D341Med (cell line): ENCODE measurements at regions not wholly inside any gene's neighbourhood (a gene's known extent, or its start where the extent isn't known, plus 50 kb on each side); places are given as distances from the start of the nearest gene placed in this dataset.
"Not testable (repeated sequence)": the region's sequence is repeated elsewhere in the genome, so short reads cannot be mapped to it uniquely, and the experiment has no call there.

Experiments
- DNase-seq: peaks from one replicate; pipeline ENCODE4 v3.0.0; 2012; ENCODE audit warnings: low spot score

GRCh38 chr6:66145867-66146266 is 438.8 kb upstream of the EYS start:
- no peak for DNase-seq

GRCh38 chr6:66134021-66134420 is 427.0 kb upstream of the EYS start:
- DNase-seq: no peak

GRCh38 chr6:66128656-66129055 is 421.6 kb upstream of the EYS start:
- DNase-seq: no peak

GRCh38 chr6:66128243-66128642 is 421.2 kb upstream of the EYS start:
- DNase-seq: no peak

- DNase-seq: no peak
Measured at GRCh38 chr6:66127061-66127460, 420.0 kb upstream of the EYS start.

GRCh38 chr6:66126358-66126757 is 419.3 kb upstream of the EYS start:
- DNase-seq: no peak

- no peak for DNase-seq
Measured at GRCh38 chr6:66103954-66104353, 396.9 kb upstream of the EYS start.

GRCh38 chr6:66103354-66103753 is 396.3 kb upstream of the EYS start:
- no peak for DNase-seq

GRCh38 chr6:66096679-66097078 is 389.7 kb upstream of the EYS start:
- DNase-seq: no peak

- DNase-seq: no peak
Measured at GRCh38 chr6:66094615-66095014, 387.6 kb upstream of the EYS start.

- not testable (repeated sequence) for DNase-seq
Measured at GRCh38 chr6:66092306-66092705, 385.3 kb upstream of the EYS start.

- no peak for DNase-seq
Measured at GRCh38 chr6:66086532-66086931, 379.5 kb upstream of the EYS start.

GRCh38 chr6:66082914-66083313 is 375.9 kb upstream of the EYS start:
- no peak for DNase-seq

GRCh38 chr6:66068907-66069306 is 361.9 kb upstream of the EYS start:
- DNase-seq: no peak

- DNase-seq: no peak
Measured at GRCh38 chr6:66068033-66068432, 361.0 kb upstream of the EYS start.

- DNase-seq: no peak
Measured at GRCh38 chr6:66065313-66065712, 358.3 kb upstream of the EYS start.

- DNase-seq: no peak
Measured at GRCh38 chr6:66057034-66057433, 350.0 kb upstream of the EYS start.

GRCh38 chr6:66054967-66055366 is 347.9 kb upstream of the EYS start:
- DNase-seq: no peak

GRCh38 chr6:66051812-66052211 is 344.8 kb upstream of the EYS start:
- no peak for DNase-seq

GRCh38 chr6:66048684-66049474 is 341.9 kb upstream of the EYS start:
- no peak for DNase-seq

- DNase-seq: no peak
Measured at GRCh38 chr6:66032626-66033025, 325.6 kb upstream of the EYS start.

GRCh38 chr6:66029391-66029790 is 322.4 kb upstream of the EYS start:
- DNase-seq: no peak

GRCh38 chr6:65999288-65999791 is 292.3 kb upstream of the EYS start:
- DNase-seq: no peak

GRCh38 chr6:65998544-65998943 is 291.5 kb upstream of the EYS start:
- no peak for DNase-seq
